ENCODE measurements at regions not wholly inside any gene's neighbourhood (a gene's known extent, or its start where the extent isn't known, plus 50 kb on each side); places are given as distances from the start of the nearest gene placed in this dataset.

DNA sequence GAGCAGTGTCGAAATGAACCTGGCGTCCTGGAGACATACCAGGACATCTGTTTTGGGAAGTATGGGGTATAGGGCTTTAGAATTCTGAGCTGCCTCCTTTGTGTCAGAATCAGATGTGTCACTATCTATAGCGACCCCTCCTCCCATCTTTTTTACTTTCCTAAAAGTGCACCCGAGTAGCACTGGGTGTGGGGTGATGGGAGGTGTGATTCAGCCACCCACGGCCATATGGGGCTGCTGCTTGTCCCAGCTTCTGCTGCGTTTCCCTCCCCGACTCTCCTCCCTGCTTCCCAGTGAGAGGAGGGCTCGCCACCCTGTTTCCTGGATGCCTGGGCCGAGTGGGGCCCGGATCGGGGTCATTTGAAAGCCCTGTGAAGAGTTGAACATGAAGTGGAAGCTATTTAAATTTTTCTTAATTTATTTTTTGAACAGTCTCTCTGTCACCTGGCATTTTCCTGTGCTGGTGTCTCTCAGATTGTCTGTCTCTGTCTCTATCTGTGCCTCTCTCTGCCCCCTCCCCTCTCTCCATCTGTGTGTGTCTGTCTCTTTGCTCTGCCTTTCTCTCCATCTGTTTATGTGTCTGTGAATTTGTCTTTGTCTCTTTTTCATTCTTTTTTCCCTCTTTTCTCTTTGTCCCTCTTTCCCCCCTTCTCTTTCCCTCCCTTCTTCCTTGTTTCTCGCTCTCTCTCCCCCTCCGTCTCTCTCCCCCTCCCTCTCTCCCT lies 638.8 kb upstream of the EEF2KMT start:
- no TSS peak for BruUV-seq (replicated peaks)
- no peak overlapping the region for H2AFZ ChIP-seq (ENCODE audit: low read depth, low read length, poor library complexity, severe bottlenecking)
- POLR2A ChIA-PET: no interaction called here
- peaks cover 0 to 4% of the 10 kb centered on the region in 2 experiments; a peak in 1 of 4 replicates for H3K9me3 ChIP-seq (ENCODE audit: control insufficient read depth in 1 of 2, insufficient read depth in 1 of 2, low read depth in 1 of 2, low read length in 2 of 2)
- no peak for DNase-seq (ENCODE audit: low read depth, low spot score)
- TF ChIP-seq FOSL1 (IDR thresholded peaks at IDR 0.05; ENCODE audit: low read depth): no peak
- no peak for TF ChIP-seq POLR2A (IDR thresholded peaks at IDR 0.05; ENCODE audit: borderline replicate concordance, extremely low read depth, insufficient read depth, insufficient read length)
- no peak for TF ChIP-seq ZNF274 (IDR thresholded peaks at IDR 0.05; ENCODE audit: low read depth, low read length)
- TF ChIP-seq, protein P1, sequence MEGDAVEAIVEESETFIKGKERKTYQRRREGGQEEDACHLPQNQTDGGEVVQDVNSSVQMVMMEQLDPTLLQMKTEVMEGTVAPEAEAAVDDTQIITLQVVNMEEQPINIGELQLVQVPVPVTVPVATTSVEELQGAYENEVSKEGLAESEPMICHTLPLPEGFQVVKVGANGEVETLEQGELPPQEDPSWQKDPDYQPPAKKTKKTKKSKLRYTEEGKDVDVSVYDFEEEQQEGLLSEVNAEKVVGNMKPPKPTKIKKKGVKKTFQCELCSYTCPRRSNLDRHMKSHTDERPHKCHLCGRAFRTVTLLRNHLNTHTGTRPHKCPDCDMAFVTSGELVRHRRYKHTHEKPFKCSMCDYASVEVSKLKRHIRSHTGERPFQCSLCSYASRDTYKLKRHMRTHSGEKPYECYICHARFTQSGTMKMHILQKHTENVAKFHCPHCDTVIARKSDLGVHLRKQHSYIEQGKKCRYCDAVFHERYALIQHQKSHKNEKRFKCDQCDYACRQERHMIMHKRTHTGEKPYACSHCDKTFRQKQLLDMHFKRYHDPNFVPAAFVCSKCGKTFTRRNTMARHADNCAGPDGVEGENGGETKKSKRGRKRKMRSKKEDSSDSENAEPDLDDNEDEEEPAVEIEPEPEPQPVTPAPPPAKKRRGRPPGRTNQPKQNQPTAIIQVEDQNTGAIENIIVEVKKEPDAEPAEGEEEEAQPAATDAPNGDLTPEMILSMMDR (IDR thresholded peaks at IDR 0.05 in 2 of 3, conservative IDR thresholded peaks at IDR 0.05 in 1 of 3; ENCODE audit: borderline replicate concordance in 1 of 3, insufficient read depth in 1 of 3, low read depth in 2 of 3, low read length in 2 of 3): no peak
- RAD21 ChIA-PET (ENCODE audit: low non-redundant PET in 1 of 2, low total read pairs in 2 of 2, uncharacterized antibody in 2 of 2, unreplicated experiment in 2 of 2): no interaction called here
- H3K9ac ChIP-seq (ENCODE audit: low read length): no peak overlapping the region
- no peaks in the 10 kb centered on the region for H3K79me2 ChIP-seq (ENCODE audit: insufficient read depth, low read length)
- no peaks in the 10 kb centered on the region for H3K4me1 ChIP-seq (ENCODE audit: control insufficient read depth in 1 of 2, insufficient read depth in 2 of 2, low read length in 2 of 2)
- H3K4me2 ChIP-seq (ENCODE audit: low read length): no peak overlapping the region
- no peaks in the 10 kb centered on the region for H3K9me2 ChIP-seq (ENCODE audit: insufficient read depth)
- no peak overlapping the region for H3K27ac ChIP-seq (ENCODE audit: low read depth, low read length)
- H4K20me1 ChIP-seq (ENCODE audit: insufficient read depth): no peaks in the 10 kb centered on the region
- no peaks in the 10 kb centered on the region for H3K27me3 ChIP-seq (ENCODE audit: insufficient read depth, low read length)
- no peak for ATAC-seq
- CTCF ChIA-PET: no interaction called here
- H3K4me3 ChIP-seq (replicated peaks in 1 of 2; ENCODE audit: low read depth in 1 of 2, low read length in 2 of 2): no peak overlapping the region
- intact Hi-C loops (cut with micrococcal nuclease): no loop called here
- H3K36me3 ChIP-seq (ENCODE audit: control insufficient read depth in 1 of 2, insufficient read depth in 2 of 2, low read length in 2 of 2): no peaks in the 10 kb centered on the region

DNA sequence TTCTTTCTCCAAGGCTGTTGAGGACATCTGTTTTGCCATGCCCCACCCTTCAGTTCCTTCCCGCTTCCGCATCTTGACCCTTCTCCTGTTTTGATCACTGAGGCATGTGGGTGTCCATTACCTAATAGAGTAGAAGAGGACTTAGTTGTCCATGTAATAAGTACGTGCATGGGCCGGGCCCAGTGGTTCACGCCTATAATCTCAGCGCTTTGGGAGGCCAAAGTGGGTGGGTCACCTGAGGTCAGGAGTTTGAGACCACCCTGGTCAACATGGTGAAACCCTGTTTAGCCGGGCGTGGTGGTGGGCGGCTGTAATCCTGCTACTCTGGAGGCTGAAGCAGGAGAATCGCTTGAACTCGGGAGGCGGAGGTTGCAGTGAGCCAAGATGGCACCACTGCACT lies 637.8 kb upstream of the EEF2KMT start:
- no TSS peak for BruUV-seq (replicated peaks)
- POLR2A ChIA-PET: no interaction called here
- Histone ChIP-seq H3K4me3 (replicated peaks in 1 of 2; ENCODE audit: low read depth in 1 of 2, low read length in 2 of 2) (no peak overlapping the region), H2AFZ (ENCODE audit: low read depth, low read length, poor library complexity, severe bottlenecking) (no peak overlapping the region), H3K4me2 (ENCODE audit: low read length) (no peak overlapping the region), H3K27me3 (ENCODE audit: insufficient read depth, low read length) (no peaks in the 10 kb centered on the region), H3K36me3 (ENCODE audit: control insufficient read depth in 1 of 2, insufficient read depth in 2 of 2, low read length in 2 of 2) (no peaks in the 10 kb centered on the region), H3K9ac (ENCODE audit: low read length) (no peak overlapping the region), H3K4me1 (ENCODE audit: control insufficient read depth in 1 of 2, insufficient read depth in 2 of 2, low read length in 2 of 2) (no peaks in the 10 kb centered on the region), H3K79me2 (ENCODE audit: insufficient read depth, low read length) (no peaks in the 10 kb centered on the region), H3K9me3 (ENCODE audit: control insufficient read depth in 1 of 2, insufficient read depth in 1 of 2, low read depth in 1 of 2, low read length in 2 of 2) (peaks cover 0 to 10% of the 10 kb centered on the region in 2 experiments; a peak in 1 of 4 replicates), H3K9me2 (ENCODE audit: insufficient read depth) (no peaks in the 10 kb centered on the region), H3K27ac (ENCODE audit: low read depth, low read length) (no peak overlapping the region), H4K20me1 (ENCODE audit: insufficient read depth) (no peaks in the 10 kb centered on the region)
- RAD21 ChIA-PET (ENCODE audit: low non-redundant PET in 1 of 2, low total read pairs in 2 of 2, uncharacterized antibody in 2 of 2, unreplicated experiment in 2 of 2): no interaction called here
- CTCF ChIA-PET: no interaction called here
- intact Hi-C loops (cut with micrococcal nuclease): no loop called here
- DNase-seq (ENCODE audit: low read depth, low spot score): no peak
- no peak for ATAC-seq
- no peak for TF ChIP-seq JUND (IDR thresholded peaks at IDR 0.05)
- no peak for TF ChIP-seq YY1 (IDR thresholded peaks at IDR 0.05; ENCODE audit: extremely low read depth, insufficient replicate concordance, low read depth, low read length)
- TF ChIP-seq SIN3A (IDR thresholded peaks at IDR 0.05; ENCODE audit: low read depth): no peak
- TF ChIP-seq EZH2 (IDR thresholded peaks at IDR 0.05): no peak
- no peak for TF ChIP-seq FOSL1 (IDR thresholded peaks at IDR 0.05; ENCODE audit: low read depth)
- TF ChIP-seq, protein P2, sequence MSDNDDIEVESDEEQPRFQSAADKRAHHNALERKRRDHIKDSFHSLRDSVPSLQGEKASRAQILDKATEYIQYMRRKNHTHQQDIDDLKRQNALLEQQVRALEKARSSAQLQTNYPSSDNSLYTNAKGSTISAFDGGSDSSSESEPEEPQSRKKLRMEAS (IDR thresholded peaks at IDR 0.05): no peak
- TF ChIP-seq, protein P3, sequence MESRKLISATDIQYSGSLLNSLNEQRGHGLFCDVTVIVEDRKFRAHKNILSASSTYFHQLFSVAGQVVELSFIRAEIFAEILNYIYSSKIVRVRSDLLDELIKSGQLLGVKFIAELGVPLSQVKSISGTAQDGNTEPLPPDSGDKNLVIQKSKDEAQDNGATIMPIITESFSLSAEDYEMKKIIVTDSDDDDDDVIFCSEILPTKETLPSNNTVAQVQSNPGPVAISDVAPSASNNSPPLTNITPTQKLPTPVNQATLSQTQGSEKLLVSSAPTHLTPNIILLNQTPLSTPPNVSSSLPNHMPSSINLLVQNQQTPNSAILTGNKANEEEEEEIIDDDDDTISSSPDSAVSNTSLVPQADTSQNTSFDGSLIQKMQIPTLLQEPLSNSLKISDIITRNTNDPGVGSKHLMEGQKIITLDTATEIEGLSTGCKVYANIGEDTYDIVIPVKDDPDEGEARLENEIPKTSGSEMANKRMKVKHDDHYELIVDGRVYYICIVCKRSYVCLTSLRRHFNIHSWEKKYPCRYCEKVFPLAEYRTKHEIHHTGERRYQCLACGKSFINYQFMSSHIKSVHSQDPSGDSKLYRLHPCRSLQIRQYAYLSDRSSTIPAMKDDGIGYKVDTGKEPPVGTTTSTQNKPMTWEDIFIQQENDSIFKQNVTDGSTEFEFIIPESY (IDR thresholded peaks at IDR 0.05; ENCODE audit: extremely low read depth, insufficient replicate concordance, low read length): no peak
- TF ChIP-seq, protein P4, sequence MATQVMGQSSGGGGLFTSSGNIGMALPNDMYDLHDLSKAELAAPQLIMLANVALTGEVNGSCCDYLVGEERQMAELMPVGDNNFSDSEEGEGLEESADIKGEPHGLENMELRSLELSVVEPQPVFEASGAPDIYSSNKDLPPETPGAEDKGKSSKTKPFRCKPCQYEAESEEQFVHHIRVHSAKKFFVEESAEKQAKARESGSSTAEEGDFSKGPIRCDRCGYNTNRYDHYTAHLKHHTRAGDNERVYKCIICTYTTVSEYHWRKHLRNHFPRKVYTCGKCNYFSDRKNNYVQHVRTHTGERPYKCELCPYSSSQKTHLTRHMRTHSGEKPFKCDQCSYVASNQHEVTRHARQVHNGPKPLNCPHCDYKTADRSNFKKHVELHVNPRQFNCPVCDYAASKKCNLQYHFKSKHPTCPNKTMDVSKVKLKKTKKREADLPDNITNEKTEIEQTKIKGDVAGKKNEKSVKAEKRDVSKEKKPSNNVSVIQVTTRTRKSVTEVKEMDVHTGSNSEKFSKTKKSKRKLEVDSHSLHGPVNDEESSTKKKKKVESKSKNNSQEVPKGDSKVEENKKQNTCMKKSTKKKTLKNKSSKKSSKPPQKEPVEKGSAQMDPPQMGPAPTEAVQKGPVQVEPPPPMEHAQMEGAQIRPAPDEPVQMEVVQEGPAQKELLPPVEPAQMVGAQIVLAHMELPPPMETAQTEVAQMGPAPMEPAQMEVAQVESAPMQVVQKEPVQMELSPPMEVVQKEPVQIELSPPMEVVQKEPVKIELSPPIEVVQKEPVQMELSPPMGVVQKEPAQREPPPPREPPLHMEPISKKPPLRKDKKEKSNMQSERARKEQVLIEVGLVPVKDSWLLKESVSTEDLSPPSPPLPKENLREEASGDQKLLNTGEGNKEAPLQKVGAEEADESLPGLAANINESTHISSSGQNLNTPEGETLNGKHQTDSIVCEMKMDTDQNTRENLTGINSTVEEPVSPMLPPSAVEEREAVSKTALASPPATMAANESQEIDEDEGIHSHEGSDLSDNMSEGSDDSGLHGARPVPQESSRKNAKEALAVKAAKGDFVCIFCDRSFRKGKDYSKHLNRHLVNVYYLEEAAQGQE (IDR thresholded peaks at IDR 0.05; ENCODE audit: low read depth): no peak
